SKM-1 (cell line): ENCODE measurements at regions not wholly inside any gene's neighbourhood (a gene's known extent, or its start where the extent isn't known, plus 50 kb on each side); places are given as distances from the start of the nearest gene placed in this dataset.
"Not testable (repeated sequence)": the region's sequence is repeated elsewhere in the genome, so short reads cannot be mapped to it uniquely, and the experiment has no call there.

Experiments used
- DNase-seq: peaks from one replicate; lab custom pipeline; 2025; ENCODE audit not compliant: unreplicated experiment; lab: John Stamatoyannopoulos, UW

DNA sequence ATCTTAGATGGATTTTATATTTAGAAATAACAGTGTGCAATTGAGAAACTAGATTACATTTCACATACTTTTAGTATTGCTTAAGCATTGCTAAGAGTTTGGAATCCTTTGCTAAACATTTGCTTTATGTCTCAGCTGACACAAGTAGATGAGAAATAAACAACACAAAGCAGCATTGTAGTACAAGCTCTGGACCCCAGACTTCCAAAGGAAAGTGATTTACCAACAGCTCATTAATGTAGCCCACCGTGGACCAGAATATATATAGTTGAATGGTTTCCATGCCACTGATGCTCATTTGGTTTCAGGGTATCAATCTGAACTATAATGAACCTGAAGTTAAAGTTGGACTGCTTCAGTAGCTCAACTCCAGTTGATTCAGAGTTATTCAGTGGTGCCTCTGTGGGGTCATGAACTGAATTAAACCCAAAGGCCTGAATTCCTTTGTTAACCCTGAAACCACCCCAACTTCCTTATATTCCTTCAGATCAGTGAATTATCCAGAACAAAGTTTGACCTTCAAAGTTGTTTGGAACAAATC is 132.1 kb upstream of the NEIL3 start:
- no peak for DNase-seq

- DNase-seq: no peak
These were observed 131.4 kb upstream of the NEIL3 start for GRCh38 chr4:177178246-177178645.

GRCh38 chr4:177182166-177182565 is 127.5 kb upstream of the NEIL3 start:
- no peak for DNase-seq

DNA sequence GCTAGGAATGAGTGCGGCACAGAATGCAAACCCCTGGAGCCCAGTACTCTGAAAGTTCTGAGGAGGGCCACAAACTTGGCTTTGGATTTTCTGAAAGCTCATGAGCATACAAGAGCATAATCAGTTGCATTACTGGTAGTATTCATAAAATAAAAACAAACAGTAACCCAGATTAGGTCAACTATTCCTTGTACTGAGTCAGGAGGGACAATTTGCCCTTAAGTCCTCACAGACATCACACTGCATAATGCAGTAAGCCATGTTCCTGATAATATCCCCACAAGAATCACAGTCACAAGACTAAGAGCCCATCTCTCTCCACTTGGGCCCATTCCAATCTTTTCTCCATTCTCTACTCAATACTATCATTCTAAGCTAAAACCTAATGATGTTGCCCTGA is 126.9 kb upstream of the NEIL3 start:
- no peak for DNase-seq

DNA sequence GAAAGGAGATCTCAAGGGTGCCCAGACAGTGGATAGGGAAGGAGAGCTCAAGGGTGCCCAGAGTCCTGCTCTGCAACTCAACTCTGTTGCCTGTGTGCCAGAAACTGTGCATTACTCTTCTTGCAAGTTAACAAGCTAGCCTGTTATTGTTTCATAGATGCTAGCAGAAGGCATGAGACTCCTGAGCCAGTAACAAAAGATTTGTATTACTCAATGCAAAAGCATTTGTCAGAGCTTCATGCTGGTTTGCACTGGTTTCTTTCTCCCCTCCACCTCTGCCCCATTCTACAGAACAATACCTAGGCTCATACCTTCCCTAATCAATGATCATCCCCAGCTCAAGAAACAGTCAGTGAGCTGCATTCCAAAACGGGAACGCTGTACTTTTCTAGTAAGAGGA is 124.5 kb upstream of the NEIL3 start:
- no peak for DNase-seq

- DNase-seq: no peak
These were observed 124.1 kb upstream of the NEIL3 start for GRCh38 chr4:177185579-177185978.

DNA sequence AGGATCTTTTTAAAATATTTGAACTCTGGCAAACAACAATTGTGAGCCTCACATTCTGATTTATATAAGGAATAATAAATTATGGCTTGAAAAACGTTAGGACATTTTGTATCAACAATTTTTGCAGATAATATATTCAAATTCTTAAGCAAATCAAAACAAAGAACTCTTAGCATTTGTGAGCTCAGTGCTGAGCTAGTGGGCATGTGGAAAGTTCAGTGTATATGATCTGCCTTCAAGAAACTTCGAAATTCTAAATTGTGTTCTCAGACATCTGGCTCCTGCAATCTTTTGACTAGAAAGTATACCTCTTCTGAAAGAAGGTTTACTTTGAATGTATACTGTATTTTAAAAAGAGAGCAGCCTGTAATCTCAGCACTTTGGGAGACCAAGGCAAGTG is 122.3 kb upstream of the NEIL3 start:
- DNase-seq: no peak

DNA sequence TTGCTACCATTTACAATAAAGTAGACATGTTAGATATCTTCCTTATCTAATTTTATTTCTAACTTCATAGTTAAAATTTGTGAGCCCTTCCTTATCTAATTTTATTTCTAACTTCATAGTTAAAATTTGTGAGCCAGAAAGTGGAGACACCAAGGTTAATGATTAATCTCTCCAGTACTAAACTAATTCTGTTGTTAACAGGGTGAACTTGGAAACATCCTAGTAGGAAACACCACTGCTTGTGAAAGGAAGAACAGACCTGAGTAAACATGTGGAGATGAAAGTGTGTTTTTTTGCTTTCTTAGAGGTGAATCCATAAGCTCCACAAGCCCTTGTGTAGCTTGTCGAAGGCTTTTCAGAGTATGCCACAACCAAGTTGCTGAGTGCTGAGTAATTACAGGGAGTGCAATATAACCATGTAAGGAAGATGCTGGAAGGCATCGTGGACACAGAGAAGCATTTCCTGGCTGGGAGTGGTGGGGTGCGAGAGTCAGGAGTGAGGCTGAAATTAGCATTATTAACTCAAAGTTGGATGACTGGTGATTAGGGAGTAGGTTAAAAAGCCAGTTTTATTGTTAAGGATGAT is 118.6 kb upstream of the NEIL3 start:
- no peak for DNase-seq

- DNase-seq: no peak
These were observed 118.1 kb upstream of the NEIL3 start for GRCh38 chr4:177191586-177191985.

DNA sequence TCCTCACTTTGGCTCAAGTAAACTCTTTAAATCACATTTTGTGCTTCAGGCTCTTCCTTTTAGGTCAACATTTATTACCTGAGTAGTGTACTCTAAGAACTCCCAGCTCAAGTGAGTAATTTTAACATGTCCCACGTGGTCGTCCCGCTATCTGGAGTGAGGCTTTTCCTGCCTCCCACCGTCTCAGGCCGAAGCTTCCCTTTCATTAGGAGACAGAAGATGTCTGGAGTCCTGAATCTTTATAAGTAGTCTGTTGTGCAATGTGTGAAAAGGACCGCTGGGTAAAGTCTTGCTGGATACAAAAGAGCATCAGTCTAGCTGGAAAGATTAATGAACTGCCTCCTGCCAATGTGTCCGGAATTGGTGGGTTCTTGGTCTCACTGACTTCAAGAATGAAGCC is 117.7 kb upstream of the NEIL3 start:
- DNase-seq: no peak

DNA sequence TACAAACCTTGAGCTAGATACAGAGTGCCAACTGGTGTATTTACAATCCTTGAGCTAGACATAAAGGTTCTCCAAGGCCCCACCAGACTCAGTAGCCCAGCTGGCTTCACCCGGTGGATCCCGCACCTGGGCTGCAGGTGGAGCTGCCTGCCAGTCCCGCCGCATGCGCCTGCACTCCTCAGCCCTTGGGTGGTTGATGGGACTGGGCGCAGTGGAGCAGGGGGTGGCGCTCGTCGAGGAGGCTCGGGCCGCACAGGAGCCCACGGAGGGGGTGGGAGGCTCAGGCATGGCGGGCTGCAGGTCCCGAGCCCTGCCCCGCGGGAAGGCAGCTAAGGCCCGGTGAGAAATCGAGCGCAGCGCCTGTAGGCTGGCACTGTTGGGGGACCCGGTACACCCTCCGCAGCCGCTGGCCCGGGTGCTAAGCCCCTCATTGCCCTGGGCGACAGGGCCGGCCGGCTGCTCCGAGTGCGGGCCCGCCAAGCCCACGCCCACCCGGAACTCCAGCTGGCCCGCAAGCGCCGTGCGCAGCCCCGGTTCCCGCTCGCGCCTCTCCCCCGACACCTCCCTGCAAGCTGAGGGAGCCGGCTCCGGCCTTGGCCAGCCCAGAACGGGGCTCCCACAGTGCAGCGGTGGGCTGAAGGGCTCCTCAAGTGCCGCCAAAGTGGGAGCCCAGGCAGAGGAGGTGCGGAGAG is 116.5 kb upstream of the NEIL3 start:
- DNase-seq: not testable (repeated sequence)

GRCh38 chr4:177194906-177195305 is 114.8 kb upstream of the NEIL3 start:
- DNase-seq: no peak

GRCh38 chr4:177196615-177197014 is 113.1 kb upstream of the NEIL3 start:
- DNase-seq: no peak

DNA sequence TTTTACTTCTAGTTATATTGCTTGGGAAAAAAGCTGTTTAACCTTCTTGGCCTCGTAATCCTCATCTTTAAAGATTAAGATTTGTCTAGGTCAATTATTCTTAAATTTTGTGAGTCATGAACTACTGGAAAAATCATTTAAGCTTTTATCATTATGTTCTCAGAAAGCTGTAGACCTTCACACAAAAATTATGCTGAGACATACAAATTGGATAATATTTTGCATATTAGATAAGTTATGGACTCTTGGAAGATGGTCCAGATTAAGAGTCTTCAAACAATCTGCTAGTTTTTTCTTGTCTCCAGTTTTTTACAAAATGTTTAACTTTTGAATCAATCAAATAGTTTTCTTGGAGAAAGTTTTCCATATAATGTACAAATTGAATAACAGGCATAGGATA is 108.1 kb upstream of the NEIL3 start:
- DNase-seq: no peak

DNA sequence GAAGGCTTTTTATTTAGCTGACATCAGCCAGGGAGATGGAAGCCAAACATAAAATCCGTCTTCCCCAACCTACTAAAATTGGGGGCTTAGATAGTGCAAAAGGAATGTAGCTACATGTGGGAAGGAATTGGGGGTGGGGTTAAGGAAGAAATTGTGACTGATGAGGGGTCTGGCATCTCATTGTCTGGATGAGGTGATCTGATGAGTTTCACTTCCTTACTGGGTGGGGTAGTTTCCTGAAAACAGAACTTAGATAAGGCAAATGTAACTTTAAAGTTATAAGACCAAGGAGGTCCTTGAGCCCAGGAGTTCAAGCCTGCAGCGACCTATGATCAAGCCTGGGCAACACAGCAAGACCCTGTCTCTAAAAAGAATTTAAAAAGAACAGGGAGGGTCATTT is 105.5 kb upstream of the NEIL3 start:
- no peak for DNase-seq

- DNase-seq: no peak
These were observed 94.7 kb upstream of the NEIL3 start for GRCh38 chr4:177214935-177215334.

GRCh38 chr4:177220376-177220775 is 89.3 kb upstream of the NEIL3 start:
- DNase-seq: no peak

DNA sequence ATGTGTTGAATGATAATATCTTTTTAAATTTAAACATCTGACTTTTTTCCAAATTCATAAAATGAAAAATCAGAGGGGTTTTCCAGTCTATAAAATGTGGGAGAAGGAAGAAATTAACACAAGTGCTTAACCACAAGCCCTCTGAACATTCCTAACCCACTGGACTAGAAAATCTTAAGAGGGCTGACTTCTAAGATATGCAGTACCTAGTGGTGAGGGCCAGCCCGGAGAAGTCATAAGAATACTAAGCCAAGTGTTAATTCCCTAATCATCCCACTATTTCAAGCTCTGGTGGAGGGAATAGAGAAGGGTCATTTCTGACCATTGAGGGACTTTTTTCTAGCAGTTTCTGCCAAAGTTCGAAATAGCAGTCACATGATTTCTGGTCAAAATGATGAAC is 86.9 kb upstream of the NEIL3 start:
- no peak for DNase-seq

DNA sequence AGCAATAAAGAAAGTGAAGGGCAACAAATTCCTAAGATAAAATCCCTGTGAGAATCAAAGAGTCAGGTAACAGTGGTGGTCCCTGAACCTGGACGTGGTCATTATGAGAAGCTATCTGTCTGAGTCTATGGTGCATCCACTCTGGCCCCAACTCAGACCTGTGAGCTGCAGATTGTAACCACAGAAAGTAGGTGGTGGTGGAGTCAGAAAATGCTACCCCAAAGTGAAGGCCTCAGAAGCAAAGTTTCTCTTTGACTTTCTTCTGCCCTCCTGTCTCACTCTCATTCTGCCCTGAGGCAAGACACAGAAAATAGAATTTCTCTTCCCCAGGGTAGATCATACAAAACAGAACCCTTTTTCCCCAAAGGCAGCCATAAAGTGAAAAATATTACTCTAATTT is 84.1 kb upstream of the NEIL3 start:
- no peak for DNase-seq

DNA sequence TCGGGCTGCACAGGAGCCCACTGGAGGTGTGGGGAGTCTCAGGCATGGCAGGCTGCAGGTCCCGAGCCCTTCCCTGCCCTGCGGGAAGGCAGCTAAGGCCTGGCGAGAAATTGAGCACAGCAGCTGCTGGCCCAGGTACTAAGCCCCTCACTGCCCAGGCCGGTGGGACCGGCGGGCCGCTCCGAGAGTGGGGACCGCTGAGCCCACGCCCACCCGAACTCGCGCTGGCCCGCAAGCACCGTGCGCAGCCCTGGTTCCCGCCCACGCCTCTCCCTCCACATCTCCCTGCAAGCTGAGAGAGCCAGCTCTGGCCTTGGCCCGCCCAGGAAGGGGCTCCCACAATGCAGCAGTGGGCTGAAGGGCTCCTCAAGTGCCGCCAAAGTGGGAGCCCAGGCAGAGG is 82.0 kb upstream of the NEIL3 start:
- no peak for DNase-seq

DNA sequence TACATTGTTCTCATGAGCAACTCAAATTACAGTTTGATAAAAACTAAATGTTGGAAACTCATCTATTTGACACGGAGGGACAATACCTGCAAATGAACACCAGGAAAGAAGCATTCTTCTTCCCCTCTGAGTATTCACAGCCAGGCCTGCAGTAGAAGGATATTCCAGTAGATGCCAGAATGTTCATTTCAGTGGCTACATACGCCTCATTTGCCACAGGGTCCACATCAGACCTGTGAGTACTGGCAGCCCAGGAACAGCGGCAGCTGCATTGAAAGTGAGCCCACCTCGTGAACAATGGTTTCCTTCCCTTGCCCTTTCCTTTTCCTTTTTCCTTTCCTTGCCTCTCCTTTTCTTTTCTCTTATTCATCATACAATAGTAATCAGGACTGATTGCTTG is 81.1 kb upstream of the NEIL3 start:
- no peak for DNase-seq

DNA sequence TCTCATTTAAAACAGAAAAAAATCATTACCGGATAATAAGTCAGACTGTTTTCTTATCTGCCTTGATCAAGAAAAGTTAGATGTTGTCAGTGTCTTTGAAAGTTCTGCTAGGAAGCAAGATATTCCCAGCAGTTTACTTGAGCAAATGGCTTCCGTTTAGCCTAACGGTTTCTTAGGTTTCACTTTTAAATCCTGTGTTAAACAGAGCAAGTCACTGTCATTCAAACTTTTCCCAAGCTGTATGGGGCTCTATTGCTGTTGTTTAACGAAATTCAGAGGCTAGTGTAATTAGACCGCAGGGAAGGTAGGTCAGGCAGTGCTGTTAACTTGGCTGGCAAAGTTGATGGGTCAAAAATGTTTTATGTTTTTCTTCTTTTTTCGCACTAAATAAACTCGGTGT is 80.3 kb upstream of the NEIL3 start:
- DNase-seq: no peak

DNA sequence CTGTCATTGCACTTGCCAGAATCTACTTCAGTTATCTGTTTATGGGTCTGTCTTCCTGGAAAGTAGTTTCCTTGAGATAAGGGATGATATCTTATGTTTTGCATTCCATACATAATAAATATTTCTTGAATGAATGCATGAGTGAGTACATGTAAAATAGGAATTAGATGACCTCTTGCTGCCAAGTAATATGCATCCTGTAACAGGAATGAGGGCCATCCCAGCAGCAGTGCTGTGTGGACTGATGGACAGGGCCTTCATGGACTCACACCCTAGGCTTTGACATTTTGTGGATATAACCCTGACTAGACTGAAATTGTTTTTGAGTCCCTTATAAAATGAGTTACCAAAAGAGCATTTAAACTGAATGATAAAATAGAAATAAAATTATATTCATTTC is 77.2 kb upstream of the NEIL3 start:
- DNase-seq: no peak
